CD4-positive, alpha-beta T cell (primary cell): ENCODE measurements at regions not wholly inside any gene's neighbourhood (a gene's known extent, or its start where the extent isn't known, plus 50 kb on each side); places are given as distances from the start of the nearest gene placed in this dataset.

Experiments
- ATAC-seq: fragments of 200-7000 bp; cut with Tn5 transposase; one replicate; pipeline ENCODE4 v1.10.0; 2022; ENCODE audit warnings: mild to moderate bottlenecking; ENCODE audit not compliant: poor library complexity
- CTCF ChIA-PET: fragments of 350-600 bp; sonication (Branson Sonifier 250); formaldehyde crosslinking; loops from one replicate; lab custom pipeline; 2021; ENCODE audit warnings: antibody characterized with exemption, inconsistent platforms; lab: Charles Lee
- POLR2A ChIA-PET: fragments of 350-600 bp; sonication (Branson Sonifier 250); formaldehyde crosslinking; loops from one replicate; lab custom pipeline; 2021; ENCODE audit warnings: antibody characterized with exemption, inconsistent platforms; lab: Charles Lee
- DNase-seq, 14 experiments: peaks; one replicate each; pipeline ENCODE4 v3.0.0-alpha.2; 2013 to 2020; ENCODE audit warnings: mixed read lengths in 2 of 14
- H3K27ac ChIP-seq, 2 donors: one replicate each; pipeline versions ENCODE4 v1.5.1 to v1.7.0; 2013; ENCODE audit warnings: low read length in 2 of 2, low read depth in 1 of 2, mild to moderate bottlenecking in 1 of 2
- H3K27me3 ChIP-seq, 2 experiments: 1 replicate in 1 of 2; 2 replicates in 1 of 2; pipeline versions ENCODE4 v1.6.1 to v1.7.0; 2013; ENCODE audit warnings: low read length in 2 of 2, control low read depth in 1 of 2, mild to moderate bottlenecking in 1 of 2, moderate library complexity in 1 of 2; ENCODE audit not compliant: insufficient read depth in 2 of 2, control insufficient read depth in 1 of 2
- H3K36me3 ChIP-seq: one replicate; pipeline ENCODE4 v1.6.1; 2013; ENCODE audit warnings: low read length, control low read depth; ENCODE audit not compliant: insufficient read depth
- H3K4me1 ChIP-seq: one replicate; pipeline ENCODE4 v1.6.1; 2013; ENCODE audit warnings: low read length, control low read depth; ENCODE audit not compliant: insufficient read depth
- H3K4me3 ChIP-seq: one replicate; pipeline ENCODE4 v1.5.1; 2013; ENCODE audit warnings: mild to moderate bottlenecking, low read length, moderate library complexity
- H3K9me3 ChIP-seq, 2 experiments: 1 replicate in 1 of 2; 2 replicates in 1 of 2; pipeline versions ENCODE4 v1.6.1 to v1.7.0; 2013; ENCODE audit warnings: low read length in 2 of 2, mild to moderate bottlenecking in 2 of 2, control low read depth in 1 of 2, moderate library complexity in 1 of 2; ENCODE audit not compliant: control insufficient read depth in 1 of 2, insufficient read depth in 1 of 2
- H3K27ac Mint-ChIP-seq: one replicate; pipeline ENCODE4 v1.8.0; 2020; ENCODE audit warnings: mixed read lengths
- H3K27me3 Mint-ChIP-seq: one replicate; pipeline ENCODE4 v1.8.0; 2021; ENCODE audit warnings: mixed read lengths
- H3K36me3 Mint-ChIP-seq: one replicate; pipeline ENCODE4 v1.8.0; 2021; ENCODE audit warnings: low read depth, mixed read lengths
- H3K4me1 Mint-ChIP-seq: one replicate; pipeline ENCODE4 v1.8.0; 2021; ENCODE audit warnings: low read depth, mixed read lengths
- H3K4me3 Mint-ChIP-seq: one replicate; pipeline ENCODE4 v1.8.0; 2020; ENCODE audit warnings: mild to moderate bottlenecking, mixed read lengths
- H3K9me3 Mint-ChIP-seq: one replicate; pipeline ENCODE4 v1.8.0; 2020; ENCODE audit warnings: mixed read lengths
- CTCF ChIP-seq: fragments of 200-600 bp; IDR thresholded peaks from one replicate; pipeline ENCODE4 v1.8.0; 2022; ENCODE audit warnings: antibody characterized with exemption, mild to moderate bottlenecking
- intact Hi-C, 2 experiments: fragments of 100-400 bp; cut with DNase I in 1 of 2; cut with micrococcal nuclease in 1 of 2; formaldehyde crosslinking; loops; one replicate each; pipeline versions ENCODE4 v1.15.1 to v1.9.0; 2023 to 2025; cut with DNase I, micrococcal nuclease

- Histone ChIP-seq H3K9me3 (peaks cover 0 to 13% of the 10 kb centered on the region in 2 experiments), H3K4me1 (peaks cover 8% of the 10 kb centered on the region), H3K4me3 (no peak overlapping the region), H3K36me3 (no peaks in the 10 kb centered on the region), H3K27ac (peak overlapping the region in 1 of 2 donors; percentile 17), H3K27me3 (no peaks in the 10 kb centered on the region)
- Mint-ChIP-seq H3K9me3 (peaks cover 4% of the 10 kb centered on the region), H3K4me3 (peak overlapping the region; percentile 54), H3K36me3 (no peaks in the 10 kb centered on the region), H3K4me1 (peaks cover 9% of the 10 kb centered on the region), H3K27me3 (no peaks in the 10 kb centered on the region), H3K27ac (peak overlapping the region; percentile 66)
- intact Hi-C loops: no loop called here
- no peak for TF ChIP-seq CTCF
- DNase-seq: peak in 10 of 14 experiments; percentile 2 to 43 (median 15)
- CTCF ChIA-PET: no interaction called here
- peak; percentile 90 for ATAC-seq
- POLR2A ChIA-PET: interaction anchor here (1.4 kb wide), 1 partner anchor 25 kb away, joined by 5 read pairs; no protein-coding TSS in a partner anchor
Measured at GRCh38 chr14:99009871-99010270, 262.1 kb downstream of the BCL11B start.

GRCh38 chr14:99011385-99011784, 260.6 kb downstream of the BCL11B start:
- Histone ChIP-seq H3K9me3 (peaks cover 0 to 13% of the 10 kb centered on the region in 2 experiments), H3K4me1 (peaks cover 8% of the 10 kb centered on the region), H3K27ac (no peak overlapping the region), H3K4me3 (no peak overlapping the region), H3K36me3 (no peaks in the 10 kb centered on the region), H3K27me3 (no peaks in the 10 kb centered on the region)
- POLR2A ChIA-PET: no interaction called here
- Mint-ChIP-seq H3K36me3 (no peaks in the 10 kb centered on the region), H3K4me3 (no peak overlapping the region), H3K9me3 (peaks cover 4% of the 10 kb centered on the region), H3K27ac (no peak overlapping the region), H3K27me3 (no peaks in the 10 kb centered on the region), H3K4me1 (peaks cover 9% of the 10 kb centered on the region)
- no peak for DNase-seq
- TF ChIP-seq CTCF: no peak
- CTCF ChIA-PET: no interaction called here
- no peak for ATAC-seq
- intact Hi-C loops: no loop called here

- H3K27me3 Mint-ChIP-seq: no peaks in the 10 kb centered on the region
Measured at GRCh38 chr14:99012703-99013102, 259.3 kb downstream of the BCL11B start.

More at GRCh38 chr14:99012703-99013102, 259.3 kb downstream of the BCL11B start:
- ChIA-PET CTCF (no interaction called here), POLR2A (no interaction called here)
- H3K9me3 ChIP-seq: peaks cover 0 to 5% of the 10 kb centered on the region in 2 experiments
- Mint-ChIP-seq H3K27ac (no peak overlapping the region), H3K4me3 (no peak overlapping the region), H3K36me3 (no peaks in the 10 kb centered on the region), H3K9me3 (peaks cover 4% of the 10 kb centered on the region), H3K4me1 (peaks cover 9% of the 10 kb centered on the region)
- no peaks in the 10 kb centered on the region for H3K36me3 ChIP-seq
- DNase-seq (no peak), ATAC-seq (no peak)
- H3K27ac ChIP-seq: no peak overlapping the region
- TF ChIP-seq CTCF: no peak
- peaks cover 8% of the 10 kb centered on the region for H3K4me1 ChIP-seq
- no peak overlapping the region for H3K4me3 ChIP-seq
- intact Hi-C loops: no loop called here
- H3K27me3 ChIP-seq: no peaks in the 10 kb centered on the region
